ENCODE measurements at regions not wholly inside any gene's neighbourhood (a gene's known extent, or its start where the extent isn't known, plus 50 kb on each side); places are given as distances from the start of the nearest gene placed in this dataset.

DNA sequence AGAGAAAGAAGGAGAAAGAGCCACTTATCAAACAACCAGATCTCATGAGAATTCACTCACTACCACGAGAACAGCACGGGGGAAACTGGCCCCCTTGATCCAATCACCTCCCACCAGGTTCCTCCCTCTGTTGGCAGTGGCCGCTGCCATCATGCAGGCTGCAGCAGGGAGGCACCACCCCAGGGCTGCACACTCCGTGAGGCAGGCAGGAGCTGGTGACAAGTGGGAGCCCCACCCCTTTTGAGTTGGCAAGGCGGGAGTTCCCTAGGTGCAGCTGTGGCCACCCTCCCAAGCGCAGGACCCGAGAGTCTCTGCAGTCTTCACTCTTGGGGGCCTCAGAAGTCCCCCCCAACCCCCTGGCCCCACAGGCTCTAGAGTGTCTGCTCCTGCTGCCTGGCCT, 83.9 kb upstream of the GJB5 start:
- Mint-ChIP-seq H3K36me3 (no peaks in the 10 kb centered on the region), H3K27ac (no peak overlapping the region), H3K4me3 (no peak overlapping the region), H3K4me1 (no peaks in the 10 kb centered on the region), H3K27me3 (ENCODE audit: low read depth in 3 of 3) (peaks cover 0 to 2% (median 0%) of the 10 kb centered on the region in 3 donors), H3K9me3 (peaks cover 12 to 27% (median 18%) of the 10 kb centered on the region in 7 donors)
- Histone ChIP-seq H3K27ac (ENCODE audit: low read depth in 1 of 2, low read length in 2 of 2) (no peak overlapping the region), H4K20me1 (ENCODE audit: insufficient read depth, low read length) (no peaks in the 10 kb centered on the region), H3K27me3 (ENCODE audit: control insufficient read depth in 2 of 2, insufficient read depth in 2 of 2, low read length in 2 of 2) (no peaks in the 10 kb centered on the region), H3K4me3 (replicated peaks in 1 of 3; ENCODE audit: low read depth in 2 of 3, low read length in 3 of 3) (no peak overlapping the region), H3K4me2 (replicated peaks; ENCODE audit: extremely low read depth, low read length, poor library complexity, severe bottlenecking) (no peak overlapping the region), H3K36me3 (replicated peaks in 1 of 2; ENCODE audit: control insufficient read depth in 1 of 2, insufficient read depth in 2 of 2, low read length in 2 of 2) (no peaks in the 10 kb centered on the region), H3K9me3 (replicated peaks in 1 of 2; ENCODE audit: control insufficient read depth in 1 of 2, insufficient read depth in 1 of 2, low read length in 2 of 2) (peaks cover 14 to 16% of the 10 kb centered on the region in 2 donors), H3K79me2 (ENCODE audit: insufficient read depth, low read length) (no peaks in the 10 kb centered on the region), H3K4me1 (ENCODE audit: control insufficient read depth in 1 of 2, insufficient read depth in 2 of 2, low read length in 2 of 2) (no peaks in the 10 kb centered on the region), H3K9ac (ENCODE audit: insufficient read depth, low read length, poor library complexity, severe bottlenecking) (no peak overlapping the region), H2AFZ (ENCODE audit: insufficient read depth, low read depth, low read length, poor library complexity, severe bottlenecking) (no peak overlapping the region)
- intact Hi-C loops (cut with micrococcal nuclease), result no loop called here
- TF ChIP-seq, protein P1, sequence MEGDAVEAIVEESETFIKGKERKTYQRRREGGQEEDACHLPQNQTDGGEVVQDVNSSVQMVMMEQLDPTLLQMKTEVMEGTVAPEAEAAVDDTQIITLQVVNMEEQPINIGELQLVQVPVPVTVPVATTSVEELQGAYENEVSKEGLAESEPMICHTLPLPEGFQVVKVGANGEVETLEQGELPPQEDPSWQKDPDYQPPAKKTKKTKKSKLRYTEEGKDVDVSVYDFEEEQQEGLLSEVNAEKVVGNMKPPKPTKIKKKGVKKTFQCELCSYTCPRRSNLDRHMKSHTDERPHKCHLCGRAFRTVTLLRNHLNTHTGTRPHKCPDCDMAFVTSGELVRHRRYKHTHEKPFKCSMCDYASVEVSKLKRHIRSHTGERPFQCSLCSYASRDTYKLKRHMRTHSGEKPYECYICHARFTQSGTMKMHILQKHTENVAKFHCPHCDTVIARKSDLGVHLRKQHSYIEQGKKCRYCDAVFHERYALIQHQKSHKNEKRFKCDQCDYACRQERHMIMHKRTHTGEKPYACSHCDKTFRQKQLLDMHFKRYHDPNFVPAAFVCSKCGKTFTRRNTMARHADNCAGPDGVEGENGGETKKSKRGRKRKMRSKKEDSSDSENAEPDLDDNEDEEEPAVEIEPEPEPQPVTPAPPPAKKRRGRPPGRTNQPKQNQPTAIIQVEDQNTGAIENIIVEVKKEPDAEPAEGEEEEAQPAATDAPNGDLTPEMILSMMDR (IDR thresholded peaks at IDR 0.05), result no peak
- 100% methylated on average over 3 of the region's 7 CpGs for WGBS (ENCODE audit: insufficient coverage)
- DNase-seq, result no peak

DNA sequence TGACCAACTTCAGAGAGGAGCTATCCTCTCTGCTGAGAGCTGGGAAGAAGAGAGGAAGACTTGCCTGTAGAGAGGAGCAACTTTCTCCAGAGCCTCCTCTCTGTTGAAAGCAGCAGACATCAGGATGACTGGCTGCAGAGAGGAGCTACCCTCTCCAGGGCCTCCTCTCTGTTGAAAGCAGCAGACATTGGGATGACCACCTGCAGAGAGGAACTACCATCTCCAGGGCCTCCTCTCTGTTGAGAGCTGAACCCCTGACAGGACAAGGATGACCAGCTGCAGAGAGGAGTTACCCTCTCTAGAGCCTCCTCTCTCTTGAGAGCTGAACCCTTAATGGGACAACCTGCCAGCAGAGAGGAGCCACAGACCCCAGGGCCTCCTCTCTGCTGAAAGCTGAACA, 83.0 kb upstream of the GJB5 start:
- H3K9me3 ChIP-seq (replicated peaks in 1 of 2; ENCODE audit: control insufficient read depth in 1 of 2, insufficient read depth in 1 of 2, low read length in 2 of 2), result peaks cover 14 to 16% of the 10 kb centered on the region in 2 donors
- no peak for DNase-seq
- Mint-ChIP-seq H3K9me3 (peaks cover 14 to 27% (median 18%) of the 10 kb centered on the region in 7 donors), H3K4me3 (no peak overlapping the region), H3K27ac (no peak overlapping the region), H3K4me1 (no peaks in the 10 kb centered on the region), H3K36me3 (no peaks in the 10 kb centered on the region), H3K27me3 (ENCODE audit: low read depth in 3 of 3) (peaks cover 0 to 2% (median 0%) of the 10 kb centered on the region in 3 donors)
- no peak overlapping the region for H2AFZ ChIP-seq (ENCODE audit: insufficient read depth, low read depth, low read length, poor library complexity, severe bottlenecking)
- H3K9ac ChIP-seq (ENCODE audit: insufficient read depth, low read length, poor library complexity, severe bottlenecking), result no peak overlapping the region
- no peak overlapping the region for H3K27ac ChIP-seq (ENCODE audit: low read depth in 1 of 2, low read length in 2 of 2)
- intact Hi-C loops (cut with micrococcal nuclease), result no loop called here
- no peaks in the 10 kb centered on the region for H3K36me3 ChIP-seq (replicated peaks in 1 of 2; ENCODE audit: control insufficient read depth in 1 of 2, insufficient read depth in 2 of 2, low read length in 2 of 2)
- H3K27me3 ChIP-seq (ENCODE audit: control insufficient read depth in 2 of 2, insufficient read depth in 2 of 2, low read length in 2 of 2), result no peaks in the 10 kb centered on the region
- H3K4me1 ChIP-seq (ENCODE audit: control insufficient read depth in 1 of 2, insufficient read depth in 2 of 2, low read length in 2 of 2), result no peaks in the 10 kb centered on the region
- TF ChIP-seq, protein P1 (IDR thresholded peaks at IDR 0.05), result no peak
- H3K79me2 ChIP-seq (ENCODE audit: insufficient read depth, low read length), result no peaks in the 10 kb centered on the region
- no peak overlapping the region for H3K4me2 ChIP-seq (replicated peaks; ENCODE audit: extremely low read depth, low read length, poor library complexity, severe bottlenecking)
- no peaks in the 10 kb centered on the region for H4K20me1 ChIP-seq (ENCODE audit: insufficient read depth, low read length)
- no peak overlapping the region for H3K4me3 ChIP-seq (replicated peaks in 1 of 3; ENCODE audit: low read depth in 2 of 3, low read length in 3 of 3)
